ENCODE measurements at regions not wholly inside any gene's neighbourhood (a gene's known extent, or its start where the extent isn't known, plus 50 kb on each side); places are given as distances from the start of the nearest gene placed in this dataset.

- Histone ChIP-seq H3K36me3 (ENCODE audit: control insufficient read depth in 3 of 3, insufficient read depth in 2 of 3, low read depth in 1 of 3, low read length in 3 of 3) (no peaks in the 10 kb centered on the region), H3K4me1 (ENCODE audit: control insufficient read depth in 3 of 3, insufficient read depth in 2 of 3, low read depth in 1 of 3, low read length in 2 of 3) (no peaks in the 10 kb centered on the region), H3K9me3 (ENCODE audit: control insufficient read depth in 2 of 2, insufficient read depth in 1 of 2, low read depth in 1 of 2, low read length in 1 of 2) (no peaks in the 10 kb centered on the region), H3K4me3 (ENCODE audit: low read depth in 1 of 3, low read length in 3 of 3) (no peak overlapping the region), H3K27ac (ENCODE audit: low read depth in 1 of 3, low read length in 2 of 3) (no peak overlapping the region), H3K27me3 (ENCODE audit: control insufficient read depth in 3 of 3, insufficient read depth in 3 of 3, low read length in 3 of 3) (peaks cover 0 to 4% (median 2%) of the 10 kb centered on the region in 3 donors)
- FAIRE-seq (no peak), DNase-seq (peak; percentile 24 to 78)
- WGBS, 3 donors: 25 to 67% (median 43%) methylated on average over 3 of the region's 3 CpGs
Observed at GRCh38 chr1:232263452-232263851, 366.5 kb downstream of the SIPA1L2 start.

- no peak for DNase-seq
- Histone ChIP-seq H3K27ac (ENCODE audit: low read depth in 1 of 3, low read length in 2 of 3) (no peak overlapping the region), H3K36me3 (ENCODE audit: control insufficient read depth in 3 of 3, insufficient read depth in 2 of 3, low read depth in 1 of 3, low read length in 3 of 3) (no peaks in the 10 kb centered on the region), H3K27me3 (ENCODE audit: control insufficient read depth in 3 of 3, insufficient read depth in 3 of 3, low read length in 3 of 3) (peaks cover 0 to 4% (median 2%) of the 10 kb centered on the region in 3 donors), H3K4me1 (ENCODE audit: control insufficient read depth in 3 of 3, insufficient read depth in 2 of 3, low read depth in 1 of 3, low read length in 2 of 3) (no peaks in the 10 kb centered on the region), H3K9me3 (ENCODE audit: control insufficient read depth in 2 of 2, insufficient read depth in 1 of 2, low read depth in 1 of 2, low read length in 1 of 2) (no peaks in the 10 kb centered on the region), H3K4me3 (ENCODE audit: low read depth in 1 of 3, low read length in 3 of 3) (no peak overlapping the region)
- WGBS, 3 donors: 95 to 100% (median 98%) methylated on average over 3 of the region's 3 CpGs
- FAIRE-seq: no peak
Observed at GRCh38 chr1:232262991-232263390, 366.9 kb downstream of the SIPA1L2 start.

GRCh38 chr1:232260861-232261260 is 369.1 kb downstream of the SIPA1L2 start:
- 73 to 82% (median 80%) methylated on average over 8 of the region's 8 CpGs for WGBS, 3 donors
- FAIRE-seq (no peak), DNase-seq (no peak)
- H3K27ac ChIP-seq (ENCODE audit: low read depth in 1 of 3, low read length in 2 of 3): no peak overlapping the region
- H3K9me3 ChIP-seq (ENCODE audit: control insufficient read depth in 2 of 2, insufficient read depth in 1 of 2, low read depth in 1 of 2, low read length in 1 of 2): no peaks in the 10 kb centered on the region
- H3K4me3 ChIP-seq (ENCODE audit: low read depth in 1 of 3, low read length in 3 of 3): no peak overlapping the region
- H3K4me1 ChIP-seq (ENCODE audit: control insufficient read depth in 3 of 3, insufficient read depth in 2 of 3, low read depth in 1 of 3, low read length in 2 of 3): no peaks in the 10 kb centered on the region
- no peaks in the 10 kb centered on the region for H3K36me3 ChIP-seq (ENCODE audit: control insufficient read depth in 3 of 3, insufficient read depth in 2 of 3, low read depth in 1 of 3, low read length in 3 of 3)
- peaks cover 0 to 4% (median 2%) of the 10 kb centered on the region in 3 donors for H3K27me3 ChIP-seq (ENCODE audit: control insufficient read depth in 3 of 3, insufficient read depth in 3 of 3, low read length in 3 of 3)

DNA sequence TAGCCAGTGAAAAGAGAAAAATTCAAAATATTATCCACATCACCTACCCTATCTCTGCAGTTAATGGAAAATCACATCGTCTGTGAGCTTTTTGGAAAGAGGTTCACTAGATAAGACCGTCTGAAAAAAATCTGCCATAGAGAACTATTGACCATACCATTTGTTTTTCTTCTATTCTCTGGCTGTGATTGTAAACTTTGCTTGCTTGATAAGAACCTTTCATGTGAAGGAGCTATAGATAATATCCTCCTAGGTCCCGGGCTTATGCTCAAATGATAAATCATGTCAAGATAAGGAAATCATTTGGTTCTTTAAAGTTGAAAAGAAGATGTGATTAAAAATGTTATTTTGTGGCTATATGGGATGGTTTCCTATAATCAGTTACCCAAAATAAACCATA is 369.9 kb downstream of the SIPA1L2 start:
- Histone ChIP-seq H3K4me3 (ENCODE audit: low read depth in 1 of 3, low read length in 3 of 3) (no peak overlapping the region), H3K27me3 (ENCODE audit: control insufficient read depth in 3 of 3, insufficient read depth in 3 of 3, low read length in 3 of 3) (peaks cover 0 to 4% (median 2%) of the 10 kb centered on the region in 3 donors), H3K9me3 (ENCODE audit: control insufficient read depth in 2 of 2, insufficient read depth in 1 of 2, low read depth in 1 of 2, low read length in 1 of 2) (no peaks in the 10 kb centered on the region), H3K36me3 (ENCODE audit: control insufficient read depth in 3 of 3, insufficient read depth in 2 of 3, low read depth in 1 of 3, low read length in 3 of 3) (no peaks in the 10 kb centered on the region), H3K4me1 (ENCODE audit: control insufficient read depth in 3 of 3, insufficient read depth in 2 of 3, low read depth in 1 of 3, low read length in 2 of 3) (no peaks in the 10 kb centered on the region), H3K27ac (ENCODE audit: low read depth in 1 of 3, low read length in 2 of 3) (no peak overlapping the region)
- FAIRE-seq (no peak), DNase-seq (no peak)
- WGBS, 3 donors: 6 to 28% (median 13%) methylated on average over 3 of the region's 3 CpGs

- 84 to 96% (median 86%) methylated on average over 3 of the region's 3 CpGs for WGBS, 3 donors
- no peak for FAIRE-seq
- H3K9me3 ChIP-seq (ENCODE audit: control insufficient read depth in 2 of 2, insufficient read depth in 1 of 2, low read depth in 1 of 2, low read length in 1 of 2): no peaks in the 10 kb centered on the region
- H3K4me3 ChIP-seq (ENCODE audit: low read depth in 1 of 3, low read length in 3 of 3): no peak overlapping the region
- H3K27me3 ChIP-seq (ENCODE audit: control insufficient read depth in 3 of 3, insufficient read depth in 3 of 3, low read length in 3 of 3): peaks cover 0 to 4% (median 0%) of the 10 kb centered on the region in 3 donors
- no peaks in the 10 kb centered on the region for H3K36me3 ChIP-seq (ENCODE audit: control insufficient read depth in 3 of 3, insufficient read depth in 2 of 3, low read depth in 1 of 3, low read length in 3 of 3)
- no peak for DNase-seq
- no peak overlapping the region for H3K27ac ChIP-seq (ENCODE audit: low read depth in 1 of 3, low read length in 2 of 3)
- H3K4me1 ChIP-seq (ENCODE audit: control insufficient read depth in 3 of 3, insufficient read depth in 2 of 3, low read depth in 1 of 3, low read length in 2 of 3): no peaks in the 10 kb centered on the region
Observed at GRCh38 chr1:232259333-232259732, 370.6 kb downstream of the SIPA1L2 start.

GRCh38 chr1:232252546-232253118 is 377.3 kb downstream of the SIPA1L2 start:
- 59 to 63% (median 61%) methylated on average over 11 of the region's 11 CpGs for WGBS, 3 donors
- no peak for FAIRE-seq

DNA sequence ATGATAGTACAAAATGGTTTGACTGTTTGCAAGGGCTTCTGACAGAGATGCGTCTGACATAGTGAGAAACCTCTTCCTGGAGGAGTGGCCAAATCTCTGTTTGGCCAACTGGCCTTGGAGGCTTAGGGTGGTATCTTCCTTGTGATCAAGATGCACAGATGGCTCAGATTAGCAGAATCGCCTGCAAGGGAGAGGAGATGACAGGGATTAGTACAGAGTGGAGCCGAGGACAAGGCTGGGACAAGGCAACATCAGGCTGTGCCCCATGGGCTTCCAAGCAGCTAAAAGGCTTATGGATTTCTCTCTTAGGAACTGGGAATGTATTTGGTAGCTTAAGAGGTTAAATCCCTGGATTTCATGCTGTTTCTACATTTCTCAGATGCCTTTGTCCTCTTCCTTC is 379.1 kb downstream of the SIPA1L2 start:
- Histone ChIP-seq H3K36me3 (ENCODE audit: control insufficient read depth in 3 of 3, insufficient read depth in 2 of 3, low read depth in 1 of 3, low read length in 3 of 3) (no peaks in the 10 kb centered on the region), H3K27me3 (ENCODE audit: control insufficient read depth in 3 of 3, insufficient read depth in 3 of 3, low read length in 3 of 3) (no peaks in the 10 kb centered on the region), H3K27ac (ENCODE audit: low read depth in 1 of 3, low read length in 2 of 3) (no peak overlapping the region), H3K9me3 (ENCODE audit: control insufficient read depth in 2 of 2, insufficient read depth in 1 of 2, low read depth in 1 of 2, low read length in 1 of 2) (no peaks in the 10 kb centered on the region), H3K4me1 (ENCODE audit: control insufficient read depth in 3 of 3, insufficient read depth in 2 of 3, low read depth in 1 of 3, low read length in 2 of 3) (no peaks in the 10 kb centered on the region), H3K4me3 (ENCODE audit: low read depth in 1 of 3, low read length in 3 of 3) (no peak overlapping the region)
- no peak for FAIRE-seq
- WGBS, 3 donors: 76 to 84% (median 82%) methylated on average over 3 of the region's 3 CpGs
- no peak for DNase-seq

More at GRCh38 chr1:232252546-232253118, 377.3 kb downstream of the SIPA1L2 start:
- Histone ChIP-seq H3K4me3 (ENCODE audit: low read depth in 1 of 3, low read length in 3 of 3) (no peak overlapping the region), H3K27me3 (ENCODE audit: control insufficient read depth in 3 of 3, insufficient read depth in 3 of 3, low read length in 3 of 3) (no peaks in the 10 kb centered on the region), H3K9me3 (ENCODE audit: control insufficient read depth in 2 of 2, insufficient read depth in 1 of 2, low read depth in 1 of 2, low read length in 1 of 2) (no peaks in the 10 kb centered on the region), H3K4me1 (ENCODE audit: control insufficient read depth in 3 of 3, insufficient read depth in 2 of 3, low read depth in 1 of 3, low read length in 2 of 3) (no peaks in the 10 kb centered on the region), H3K36me3 (ENCODE audit: control insufficient read depth in 3 of 3, insufficient read depth in 2 of 3, low read depth in 1 of 3, low read length in 3 of 3) (no peaks in the 10 kb centered on the region), H3K27ac (ENCODE audit: low read depth in 1 of 3, low read length in 2 of 3) (no peak overlapping the region)
- DNase-seq: no peak

GRCh38 chr1:232249861-232250777 is 379.8 kb downstream of the SIPA1L2 start:
- H3K9me3 ChIP-seq (ENCODE audit: control insufficient read depth in 2 of 2, insufficient read depth in 1 of 2, low read depth in 1 of 2, low read length in 1 of 2): no peaks in the 10 kb centered on the region
- DNase-seq: no peak
- H3K4me1 ChIP-seq (ENCODE audit: control insufficient read depth in 3 of 3, insufficient read depth in 2 of 3, low read depth in 1 of 3, low read length in 2 of 3): no peaks in the 10 kb centered on the region
- FAIRE-seq: no peak
- WGBS, 3 donors: 83 to 86% (median 85%) methylated on average over 13 of the region's 13 CpGs
- H3K27me3 ChIP-seq (ENCODE audit: control insufficient read depth in 3 of 3, insufficient read depth in 3 of 3, low read length in 3 of 3): no peaks in the 10 kb centered on the region
- no peak overlapping the region for H3K4me3 ChIP-seq (ENCODE audit: low read depth in 1 of 3, low read length in 3 of 3)
- H3K27ac ChIP-seq (ENCODE audit: low read depth in 1 of 3, low read length in 2 of 3): no peak overlapping the region
- H3K36me3 ChIP-seq (ENCODE audit: control insufficient read depth in 3 of 3, insufficient read depth in 2 of 3, low read depth in 1 of 3, low read length in 3 of 3): no peaks in the 10 kb centered on the region

Measured in small intestine (tissue), 7 donors.